ENCODE measurements at regions not wholly inside any gene's neighbourhood (a gene's known extent, or its start where the extent isn't known, plus 50 kb on each side); places are given as distances from the start of the nearest gene placed in this dataset.

- TF ChIP-seq, protein P1, sequence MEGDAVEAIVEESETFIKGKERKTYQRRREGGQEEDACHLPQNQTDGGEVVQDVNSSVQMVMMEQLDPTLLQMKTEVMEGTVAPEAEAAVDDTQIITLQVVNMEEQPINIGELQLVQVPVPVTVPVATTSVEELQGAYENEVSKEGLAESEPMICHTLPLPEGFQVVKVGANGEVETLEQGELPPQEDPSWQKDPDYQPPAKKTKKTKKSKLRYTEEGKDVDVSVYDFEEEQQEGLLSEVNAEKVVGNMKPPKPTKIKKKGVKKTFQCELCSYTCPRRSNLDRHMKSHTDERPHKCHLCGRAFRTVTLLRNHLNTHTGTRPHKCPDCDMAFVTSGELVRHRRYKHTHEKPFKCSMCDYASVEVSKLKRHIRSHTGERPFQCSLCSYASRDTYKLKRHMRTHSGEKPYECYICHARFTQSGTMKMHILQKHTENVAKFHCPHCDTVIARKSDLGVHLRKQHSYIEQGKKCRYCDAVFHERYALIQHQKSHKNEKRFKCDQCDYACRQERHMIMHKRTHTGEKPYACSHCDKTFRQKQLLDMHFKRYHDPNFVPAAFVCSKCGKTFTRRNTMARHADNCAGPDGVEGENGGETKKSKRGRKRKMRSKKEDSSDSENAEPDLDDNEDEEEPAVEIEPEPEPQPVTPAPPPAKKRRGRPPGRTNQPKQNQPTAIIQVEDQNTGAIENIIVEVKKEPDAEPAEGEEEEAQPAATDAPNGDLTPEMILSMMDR (IDR thresholded peaks at IDR 0.05), result no peak
- no peak for TF ChIP-seq POLR2A (IDR thresholded peaks at IDR 0.05)
Measured at GRCh38 chr15:38992506-38992905, 427.9 kb upstream of the RASGRP1 start.
